ENCODE measurements at regions not wholly inside any gene's neighbourhood (a gene's known extent, or its start where the extent isn't known, plus 50 kb on each side); places are given as distances from the start of the nearest gene placed in this dataset.

DNA sequence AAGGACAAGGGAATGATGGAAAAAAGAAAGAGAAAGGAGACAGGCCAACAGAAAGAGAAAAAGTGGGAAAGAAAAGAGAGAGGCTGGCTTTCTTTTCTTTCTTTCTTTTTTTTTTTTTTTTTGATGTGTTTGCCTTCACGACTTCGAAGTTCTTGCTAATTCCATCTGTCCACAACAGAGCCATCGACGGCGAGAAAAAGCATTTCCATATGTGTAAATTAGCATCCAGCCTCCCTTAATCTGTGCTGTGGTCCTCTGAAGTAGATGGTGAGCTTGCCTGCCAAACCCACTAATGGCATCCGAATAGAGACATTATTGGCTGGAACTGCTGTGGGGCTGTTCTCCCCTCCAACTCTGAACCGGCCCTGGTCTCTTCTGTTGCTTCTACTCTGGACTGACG is 997.4 kb downstream of the BCL11B start:
- TF ChIP-seq SUZ12 (IDR thresholded peaks at IDR 0.05; ENCODE audit: extremely low read depth, insufficient read depth, insufficient read length) (no peak), YY1 (IDR thresholded peaks at IDR 0.05; ENCODE audit: insufficient read depth, insufficient read length) (no peak)
